Activated CD8-positive, alpha-beta memory T cell treated with anti-CD3 and anti-CD28 coated beads, Interleukin-2, amount 10 ng/mL, durations not matched to agents 7 days and 5 days (primary cell): ENCODE measurements at regions not wholly inside any gene's neighbourhood (a gene's known extent, or its start where the extent isn't known, plus 50 kb on each side); places are given as distances from the start of the nearest gene placed in this dataset.

Source experiments
- ATAC-seq: fragments of 150-1000 bp; cut with Tn5 transposase; one replicate; pipeline ENCODE4 v1.10.0; 2021; ENCODE audit warnings: moderate library complexity
- CTCF ChIA-PET: fragments of 350-600 bp; sonication (Branson Sonifier 250); formaldehyde crosslinking; loops from one replicate; lab custom pipeline; 2021; ENCODE audit warnings: antibody characterized with exemption; lab: Charles Lee
- DNase-seq: peaks from one replicate; pipeline ENCODE4 v3.0.0-alpha.2; 2020
- H3K27ac Mint-ChIP-seq: one replicate; pipeline ENCODE4 v1.8.0; 2021; ENCODE audit warnings: mild to moderate bottlenecking, mixed read lengths
- H3K27me3 Mint-ChIP-seq: one replicate; pipeline ENCODE4 v1.8.0; 2021; ENCODE audit warnings: mixed read lengths
- H3K36me3 Mint-ChIP-seq: one replicate; pipeline ENCODE4 v1.8.0; 2021; ENCODE audit warnings: mild to moderate bottlenecking, mixed read lengths
- H3K4me1 Mint-ChIP-seq: one replicate; pipeline ENCODE4 v1.8.0; 2021; ENCODE audit warnings: mixed read lengths
- H3K4me3 Mint-ChIP-seq: one replicate; pipeline ENCODE4 v1.8.0; 2021; ENCODE audit warnings: mild to moderate bottlenecking, moderate library complexity, mixed read lengths
- H3K9me3 Mint-ChIP-seq: one replicate; pipeline ENCODE4 v1.8.0; 2022; ENCODE audit warnings: low read depth, mixed read lengths

GRCh38 chr9:118418887-118419565 lies 714.8 kb downstream of the TLR4 start:
- Mint-ChIP-seq H3K27ac (no peak overlapping the region), H3K9me3 (peaks cover 10% of the 10 kb centered on the region), H3K4me3 (no peak overlapping the region), H3K27me3 (no peaks in the 10 kb centered on the region), H3K4me1 (no peaks in the 10 kb centered on the region), H3K36me3 (no peaks in the 10 kb centered on the region)
- CTCF ChIA-PET: no interaction called here
- DNase-seq (no peak), ATAC-seq (no peak)

GRCh38 chr9:118419676-118420075 lies 715.5 kb downstream of the TLR4 start:
- CTCF ChIA-PET: no interaction called here
- H3K27ac Mint-ChIP-seq: no peak overlapping the region
- no peak overlapping the region for H3K4me3 Mint-ChIP-seq
- H3K4me1 Mint-ChIP-seq: no peaks in the 10 kb centered on the region
- H3K9me3 Mint-ChIP-seq: peaks cover 8% of the 10 kb centered on the region
- no peaks in the 10 kb centered on the region for H3K36me3 Mint-ChIP-seq
- DNase-seq (no peak), ATAC-seq (no peak)
- H3K27me3 Mint-ChIP-seq: no peaks in the 10 kb centered on the region

GRCh38 chr9:118422508-118422907 lies 718.3 kb downstream of the TLR4 start:
- H3K4me3 Mint-ChIP-seq: no peak overlapping the region
- no peak overlapping the region for H3K27ac Mint-ChIP-seq
- no peak for DNase-seq
- CTCF ChIA-PET: no interaction called here
- no peaks in the 10 kb centered on the region for H3K4me1 Mint-ChIP-seq
- ATAC-seq: no peak
- H3K36me3 Mint-ChIP-seq: no peaks in the 10 kb centered on the region
- no peaks in the 10 kb centered on the region for H3K27me3 Mint-ChIP-seq
- H3K9me3 Mint-ChIP-seq: peaks cover 2% of the 10 kb centered on the region

- H3K9me3 Mint-ChIP-seq: peaks cover 2% of the 10 kb centered on the region
- H3K4me3 Mint-ChIP-seq: no peak overlapping the region
- no peak overlapping the region for H3K27ac Mint-ChIP-seq
- CTCF ChIA-PET: no interaction called here
- H3K27me3 Mint-ChIP-seq: no peaks in the 10 kb centered on the region
- no peak for DNase-seq
- no peak for ATAC-seq
- no peaks in the 10 kb centered on the region for H3K4me1 Mint-ChIP-seq
- H3K36me3 Mint-ChIP-seq: no peaks in the 10 kb centered on the region
Measured at GRCh38 chr9:118423021-118423420, 718.8 kb downstream of the TLR4 start.

- no peaks in the 10 kb centered on the region for H3K4me1 Mint-ChIP-seq
- H3K9me3 Mint-ChIP-seq: peaks cover 2% of the 10 kb centered on the region
- no peak overlapping the region for H3K4me3 Mint-ChIP-seq
- CTCF ChIA-PET: no interaction called here
- H3K27ac Mint-ChIP-seq: no peak overlapping the region
- DNase-seq: no peak
- H3K27me3 Mint-ChIP-seq: no peaks in the 10 kb centered on the region
- no peaks in the 10 kb centered on the region for H3K36me3 Mint-ChIP-seq
- ATAC-seq: no peak
Measured at GRCh38 chr9:118423721-118424120, 719.5 kb downstream of the TLR4 start.

- H3K9me3 Mint-ChIP-seq: peaks cover 3% of the 10 kb centered on the region
- CTCF ChIA-PET: no interaction called here
- no peaks in the 10 kb centered on the region for H3K4me1 Mint-ChIP-seq
- H3K27ac Mint-ChIP-seq: no peak overlapping the region
- H3K27me3 Mint-ChIP-seq: no peaks in the 10 kb centered on the region
- H3K4me3 Mint-ChIP-seq: no peak overlapping the region
- ATAC-seq: no peak
- no peaks in the 10 kb centered on the region for H3K36me3 Mint-ChIP-seq
- no peak for DNase-seq
Measured at GRCh38 chr9:118426772-118427171, 722.6 kb downstream of the TLR4 start.

GRCh38 chr9:118438810-118439209 lies 734.6 kb downstream of the TLR4 start:
- Mint-ChIP-seq H3K27me3 (no peaks in the 10 kb centered on the region), H3K4me1 (no peaks in the 10 kb centered on the region), H3K4me3 (no peak overlapping the region), H3K36me3 (no peaks in the 10 kb centered on the region), H3K27ac (no peak overlapping the region), H3K9me3 (peaks cover 2% of the 10 kb centered on the region)
- DNase-seq (no peak), ATAC-seq (no peak)
- CTCF ChIA-PET: no interaction called here

GRCh38 chr9:118439441-118439840 lies 735.2 kb downstream of the TLR4 start:
- H3K27ac Mint-ChIP-seq: no peak overlapping the region
- DNase-seq: no peak
- H3K36me3 Mint-ChIP-seq: no peaks in the 10 kb centered on the region
- H3K4me1 Mint-ChIP-seq: no peaks in the 10 kb centered on the region
- no peak overlapping the region for H3K4me3 Mint-ChIP-seq
- CTCF ChIA-PET: no interaction called here
- no peaks in the 10 kb centered on the region for H3K27me3 Mint-ChIP-seq
- no peak for ATAC-seq
- no peaks in the 10 kb centered on the region for H3K9me3 Mint-ChIP-seq

- Mint-ChIP-seq H3K27ac (no peak overlapping the region), H3K27me3 (no peaks in the 10 kb centered on the region), H3K9me3 (no peaks in the 10 kb centered on the region), H3K36me3 (no peaks in the 10 kb centered on the region), H3K4me3 (no peak overlapping the region), H3K4me1 (no peaks in the 10 kb centered on the region)
- ATAC-seq (no peak), DNase-seq (no peak)
- CTCF ChIA-PET: no interaction called here
Measured at GRCh38 chr9:118444403-118444802, 740.2 kb downstream of the TLR4 start.

GRCh38 chr9:118446943-118447639 lies 742.9 kb downstream of the TLR4 start:
- no peak for DNase-seq
- no peaks in the 10 kb centered on the region for H3K36me3 Mint-ChIP-seq
- H3K4me1 Mint-ChIP-seq: no peaks in the 10 kb centered on the region
- H3K27me3 Mint-ChIP-seq: no peaks in the 10 kb centered on the region
- CTCF ChIA-PET: no interaction called here
- no peaks in the 10 kb centered on the region for H3K9me3 Mint-ChIP-seq
- ATAC-seq: no peak
- no peak overlapping the region for H3K27ac Mint-ChIP-seq
- H3K4me3 Mint-ChIP-seq: no peak overlapping the region

- Mint-ChIP-seq H3K27me3 (no peaks in the 10 kb centered on the region), H3K4me1 (no peaks in the 10 kb centered on the region), H3K27ac (no peak overlapping the region), H3K9me3 (no peaks in the 10 kb centered on the region), H3K36me3 (no peaks in the 10 kb centered on the region), H3K4me3 (no peak overlapping the region)
- no peak for ATAC-seq
- CTCF ChIA-PET: no interaction called here
- DNase-seq: no peak
Measured at GRCh38 chr9:118449554-118449953, 745.4 kb downstream of the TLR4 start.

GRCh38 chr9:118455259-118455658 lies 751.1 kb downstream of the TLR4 start:
- H3K36me3 Mint-ChIP-seq: no peaks in the 10 kb centered on the region
- ATAC-seq (no peak), DNase-seq (no peak)
- no peak overlapping the region for H3K27ac Mint-ChIP-seq
- no peaks in the 10 kb centered on the region for H3K4me1 Mint-ChIP-seq
- CTCF ChIA-PET: no interaction called here
- peaks cover 3% of the 10 kb centered on the region for H3K9me3 Mint-ChIP-seq
- H3K27me3 Mint-ChIP-seq: no peaks in the 10 kb centered on the region
- H3K4me3 Mint-ChIP-seq: no peak overlapping the region

GRCh38 chr9:118455788-118456187 lies 751.6 kb downstream of the TLR4 start:
- H3K36me3 Mint-ChIP-seq: no peaks in the 10 kb centered on the region
- no peaks in the 10 kb centered on the region for H3K4me1 Mint-ChIP-seq
- DNase-seq: no peak
- no peak overlapping the region for H3K4me3 Mint-ChIP-seq
- ATAC-seq: no peak
- no peak overlapping the region for H3K27ac Mint-ChIP-seq
- peaks cover 3% of the 10 kb centered on the region for H3K9me3 Mint-ChIP-seq
- no peaks in the 10 kb centered on the region for H3K27me3 Mint-ChIP-seq
- CTCF ChIA-PET: no interaction called here

- no peak for ATAC-seq
- Mint-ChIP-seq H3K27me3 (no peaks in the 10 kb centered on the region), H3K36me3 (no peaks in the 10 kb centered on the region), H3K27ac (no peak overlapping the region), H3K4me3 (no peak overlapping the region), H3K9me3 (peaks cover 3% of the 10 kb centered on the region), H3K4me1 (no peaks in the 10 kb centered on the region)
- CTCF ChIA-PET: no interaction called here
- no peak for DNase-seq
Measured at GRCh38 chr9:118457171-118458000, 753.2 kb downstream of the TLR4 start.
